ENCODE measurements at regions not wholly inside any gene's neighbourhood (a gene's known extent, or its start where the extent isn't known, plus 50 kb on each side); places are given as distances from the start of the nearest gene placed in this dataset.
"Not testable (repeated sequence)": the region's sequence is repeated elsewhere in the genome, so short reads cannot be mapped to it uniquely, and the experiment has no call there.

DNA sequence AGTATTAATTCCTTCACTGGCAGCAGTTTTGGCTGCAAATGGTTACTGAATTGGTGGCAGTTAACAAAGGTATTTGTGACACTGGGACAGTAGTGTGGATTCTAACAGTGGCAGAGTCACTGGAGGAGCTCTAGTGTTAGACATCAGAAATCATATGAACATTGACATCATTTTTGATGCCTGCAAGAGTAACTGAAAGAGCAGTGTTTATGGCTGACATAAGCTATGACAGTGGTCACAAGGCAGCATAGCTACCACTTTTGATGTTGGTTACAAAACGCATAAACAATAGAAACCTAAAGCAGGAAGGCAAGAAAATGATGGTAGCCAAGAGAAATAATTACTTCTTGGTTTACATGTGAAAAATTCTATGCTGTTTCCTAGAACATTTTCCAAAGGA, 326.7 kb upstream of the MAN1A1 start:
- TF ChIP-seq, protein P1, sequence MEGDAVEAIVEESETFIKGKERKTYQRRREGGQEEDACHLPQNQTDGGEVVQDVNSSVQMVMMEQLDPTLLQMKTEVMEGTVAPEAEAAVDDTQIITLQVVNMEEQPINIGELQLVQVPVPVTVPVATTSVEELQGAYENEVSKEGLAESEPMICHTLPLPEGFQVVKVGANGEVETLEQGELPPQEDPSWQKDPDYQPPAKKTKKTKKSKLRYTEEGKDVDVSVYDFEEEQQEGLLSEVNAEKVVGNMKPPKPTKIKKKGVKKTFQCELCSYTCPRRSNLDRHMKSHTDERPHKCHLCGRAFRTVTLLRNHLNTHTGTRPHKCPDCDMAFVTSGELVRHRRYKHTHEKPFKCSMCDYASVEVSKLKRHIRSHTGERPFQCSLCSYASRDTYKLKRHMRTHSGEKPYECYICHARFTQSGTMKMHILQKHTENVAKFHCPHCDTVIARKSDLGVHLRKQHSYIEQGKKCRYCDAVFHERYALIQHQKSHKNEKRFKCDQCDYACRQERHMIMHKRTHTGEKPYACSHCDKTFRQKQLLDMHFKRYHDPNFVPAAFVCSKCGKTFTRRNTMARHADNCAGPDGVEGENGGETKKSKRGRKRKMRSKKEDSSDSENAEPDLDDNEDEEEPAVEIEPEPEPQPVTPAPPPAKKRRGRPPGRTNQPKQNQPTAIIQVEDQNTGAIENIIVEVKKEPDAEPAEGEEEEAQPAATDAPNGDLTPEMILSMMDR (IDR thresholded peaks at IDR 0.05; ENCODE audit: low read depth, low read length, missing control alignments) = no peak

DNA sequence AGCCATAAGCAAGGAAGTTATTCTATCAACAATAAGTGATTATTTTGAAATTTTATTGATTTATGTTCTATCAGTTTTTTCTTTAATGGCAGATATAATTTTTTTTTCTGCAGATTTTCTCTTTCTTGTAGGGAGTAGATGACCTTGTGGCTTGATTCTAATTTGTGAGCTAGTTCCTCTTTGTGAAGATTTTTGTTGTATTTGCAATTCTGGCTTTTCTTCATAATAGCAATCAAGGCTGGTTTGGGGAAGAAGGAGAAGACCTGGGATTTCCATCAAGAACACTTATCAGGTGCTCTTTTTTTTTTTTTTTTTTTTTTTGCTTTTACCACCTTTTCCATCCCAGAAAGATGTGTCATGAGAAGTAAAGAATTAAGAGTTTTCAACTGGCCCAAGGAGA, 324.2 kb upstream of the MAN1A1 start:
- no peak overlapping the region for H3K4me3 ChIP-seq (ENCODE audit: low read depth, low read length)
- no peaks in the 10 kb centered on the region for H3K36me3 ChIP-seq (replicated peaks)
- TF ChIP-seq, protein P1 (IDR thresholded peaks at IDR 0.05; ENCODE audit: low read depth, low read length, missing control alignments) = no peak
- no peaks in the 10 kb centered on the region for H3K27me3 ChIP-seq (replicated peaks)
- no peak overlapping the region for H3K27ac ChIP-seq
- in situ Hi-C loops (cut with HindIII; ENCODE audit: low pct_ligation_motif_present, low sequenced_read_pairs) = no loop called here
- DNase-seq = no peak

More for the DNA sequence above, 326.7 kb upstream of the MAN1A1 start:
- Histone ChIP-seq H3K27me3 (replicated peaks) (no peaks in the 10 kb centered on the region), H3K27ac (no peak overlapping the region), H3K4me3 (ENCODE audit: low read depth, low read length) (no peak overlapping the region), H3K36me3 (replicated peaks) (no peaks in the 10 kb centered on the region)
- in situ Hi-C loops (cut with HindIII; ENCODE audit: low pct_ligation_motif_present, low sequenced_read_pairs) = no loop called here
- DNase-seq = no peak

DNA sequence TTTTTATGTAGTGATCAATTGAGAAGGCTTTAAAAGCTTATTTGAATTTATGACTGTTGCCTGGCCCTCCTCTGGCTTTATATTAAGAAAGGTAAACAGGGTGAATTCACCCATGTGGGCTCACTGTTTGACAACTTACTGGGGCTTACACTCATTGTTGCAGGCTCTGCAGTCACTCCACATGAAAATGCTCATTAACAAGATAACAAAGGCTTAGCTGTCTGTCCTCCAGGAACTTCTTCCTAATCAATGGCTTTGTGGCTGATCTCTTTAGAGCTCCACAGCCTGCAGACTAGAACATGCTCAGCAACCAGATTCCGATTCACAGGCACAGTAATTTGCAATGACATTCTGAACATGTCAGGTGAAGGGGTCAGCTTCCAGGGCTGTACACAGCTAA, 323.2 kb upstream of the MAN1A1 start:
- H3K27me3 ChIP-seq (replicated peaks) = no peaks in the 10 kb centered on the region
- H3K27ac ChIP-seq = no peak overlapping the region
- H3K36me3 ChIP-seq (replicated peaks) = no peaks in the 10 kb centered on the region
- DNase-seq = no peak
- in situ Hi-C loops (cut with HindIII; ENCODE audit: low pct_ligation_motif_present, low sequenced_read_pairs) = no loop called here
- TF ChIP-seq, protein P1 (IDR thresholded peaks at IDR 0.05; ENCODE audit: low read depth, low read length, missing control alignments) = no peak
- no peak overlapping the region for H3K4me3 ChIP-seq (ENCODE audit: low read depth, low read length)

DNA sequence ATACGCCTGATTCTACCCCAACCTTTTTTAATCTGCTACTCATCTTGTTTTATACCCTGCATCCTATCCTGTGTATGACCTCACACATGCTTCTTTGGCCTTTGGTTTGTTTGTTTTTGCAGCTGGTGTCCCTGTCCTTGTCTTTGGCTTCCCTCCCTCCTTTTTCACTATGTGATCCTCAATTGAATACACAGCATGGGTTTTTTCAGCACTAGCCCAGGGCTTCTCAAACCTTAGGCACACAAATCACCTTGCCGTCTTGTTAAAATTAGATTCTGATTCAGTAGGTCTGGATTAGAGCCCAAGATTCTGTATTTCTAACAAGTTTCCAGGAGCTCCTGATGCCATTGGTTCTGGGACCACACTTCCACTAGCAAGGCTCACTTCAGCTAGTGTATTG, 321.5 kb upstream of the MAN1A1 start:
- TF ChIP-seq, protein P1 (IDR thresholded peaks at IDR 0.05; ENCODE audit: low read depth, low read length, missing control alignments) = no peak
- Histone ChIP-seq H3K36me3 (replicated peaks) (no peaks in the 10 kb centered on the region), H3K27ac (no peak overlapping the region), H3K27me3 (replicated peaks) (no peaks in the 10 kb centered on the region), H3K4me3 (ENCODE audit: low read depth, low read length) (no peak overlapping the region)
- in situ Hi-C loops (cut with HindIII; ENCODE audit: low pct_ligation_motif_present, low sequenced_read_pairs) = no loop called here
- no peak for DNase-seq

DNA sequence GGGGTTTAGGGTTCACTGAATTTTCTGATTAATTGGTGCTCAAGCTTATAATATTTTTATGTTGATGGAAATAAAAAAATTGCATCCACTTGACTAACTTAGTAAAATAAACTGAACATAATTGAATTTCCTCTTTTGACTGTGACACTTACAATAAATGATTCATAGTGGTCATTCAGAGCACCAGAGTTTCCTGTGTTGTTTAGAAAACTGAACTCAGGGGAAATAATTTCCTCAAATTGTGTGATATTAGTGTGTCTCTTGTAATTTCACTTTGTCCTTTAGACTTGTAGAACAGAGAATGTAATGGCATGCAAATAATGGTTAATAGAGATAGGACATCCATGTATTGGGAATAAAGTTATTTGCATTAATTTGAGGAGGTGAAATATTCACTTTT, 319.7 kb upstream of the MAN1A1 start:
- Histone ChIP-seq H3K27ac (no peak overlapping the region), H3K27me3 (replicated peaks) (no peaks in the 10 kb centered on the region), H3K36me3 (replicated peaks) (no peaks in the 10 kb centered on the region), H3K4me3 (ENCODE audit: low read depth, low read length) (no peak overlapping the region)
- in situ Hi-C loops (cut with HindIII; ENCODE audit: low pct_ligation_motif_present, low sequenced_read_pairs) = no loop called here
- DNase-seq = no peak
- TF ChIP-seq, protein P1 (IDR thresholded peaks at IDR 0.05; ENCODE audit: low read depth, low read length, missing control alignments) = no peak

DNA sequence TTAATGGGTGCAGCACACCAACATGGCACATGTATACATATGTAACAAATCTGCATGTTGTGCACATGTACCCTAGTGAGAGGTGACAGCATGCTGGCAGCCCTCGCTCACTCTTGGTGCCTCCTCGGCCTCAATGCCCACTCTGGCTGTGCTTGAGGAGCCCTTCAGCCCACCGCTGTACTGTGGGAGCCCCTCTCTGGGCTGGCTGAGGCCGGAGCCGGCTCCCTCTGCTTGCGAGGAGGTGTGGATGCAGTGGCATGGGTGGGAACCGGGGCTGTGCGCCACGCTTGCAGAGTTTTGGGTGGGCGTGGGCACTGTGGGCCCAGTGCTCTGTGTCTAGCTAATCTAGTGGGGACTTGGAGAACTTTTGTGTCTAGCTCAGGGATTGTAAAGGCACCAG, 315.9 kb upstream of the MAN1A1 start:
- H3K4me3 ChIP-seq (ENCODE audit: low read depth, low read length); in situ Hi-C loops (cut with HindIII; ENCODE audit: low pct_ligation_motif_present, low sequenced_read_pairs); DNase-seq; H3K36me3 ChIP-seq (replicated peaks); H3K27ac ChIP-seq; H3K27me3 ChIP-seq (replicated peaks): not testable (repeated sequence)

Data from brain microvascular endothelial cell (primary cell).